Choroid plexus epithelial cell (primary cell): ENCODE measurements at regions not wholly inside any gene's neighbourhood (a gene's known extent, or its start where the extent isn't known, plus 50 kb on each side); places are given as distances from the start of the nearest gene placed in this dataset.

Experiments used
- DNase-seq: peaks from one replicate; pipeline ENCODE4 v3.0.0-alpha.2; 2010; ENCODE audit warnings: low read depth
- H3K4me3 ChIP-seq: 2 replicates; pipeline ENCODE4 v1.5.1; 2011; ENCODE audit warnings: low read depth, mild to moderate bottlenecking, control low read depth, low read length, moderate library complexity
- CTCF ChIP-seq: conservative IDR thresholded peaks from 2 replicates; pipeline ENCODE4 v1.5.1; 2011; ENCODE audit warnings: low read depth, mild to moderate bottlenecking, control low read depth, inconsistent platforms, low read length, moderate library complexity

- DNase-seq: no peak
- no peak overlapping the region for H3K4me3 ChIP-seq
- TF ChIP-seq CTCF: no peak
Measured at GRCh38 chr10:85508159-85508558, 858.4 kb downstream of the GRID1 start.

- no peak overlapping the region for H3K4me3 ChIP-seq
- no peak for TF ChIP-seq CTCF
- DNase-seq: no peak
Measured at GRCh38 chr10:85510682-85511081, 855.9 kb downstream of the GRID1 start.

- no peak overlapping the region for H3K4me3 ChIP-seq
- DNase-seq: no peak
- TF ChIP-seq CTCF: no peak
Measured at GRCh38 chr10:85513436-85513835, 853.2 kb downstream of the GRID1 start.

- no peak overlapping the region for H3K4me3 ChIP-seq
- DNase-seq: no peak
- TF ChIP-seq CTCF: no peak
Measured at GRCh38 chr10:85515316-85515715, 851.3 kb downstream of the GRID1 start.

- peak; percentile 3 for DNase-seq
- no peak for TF ChIP-seq CTCF
- no peak overlapping the region for H3K4me3 ChIP-seq
Measured at GRCh38 chr10:85524001-85524666, 842.5 kb downstream of the GRID1 start.

GRCh38 chr10:85527616-85528317, 838.8 kb downstream of the GRID1 start:
- DNase-seq: peak; percentile 4
- no peak for TF ChIP-seq CTCF
- no peak overlapping the region for H3K4me3 ChIP-seq

- TF ChIP-seq CTCF: no peak
- DNase-seq: no peak
- no peak overlapping the region for H3K4me3 ChIP-seq
Measured at GRCh38 chr10:85528318-85528652, 838.3 kb downstream of the GRID1 start.
